Ovary (tissue), 3 donors: ENCODE measurements at regions not wholly inside any gene's neighbourhood (a gene's known extent, or its start where the extent isn't known, plus 50 kb on each side); places are given as distances from the start of the nearest gene placed in this dataset.

ENCODE experiments used
- EP300 ChIP-seq: sonication (generic); formaldehyde crosslinking; IDR thresholded peaks from one replicate; pipeline ENCODE4 v1.6.1; 2017; ENCODE audit warnings: antibody characterized with exemption
- POLR2A ChIP-seq: fragments of 450-650 bp; IDR thresholded peaks from one replicate; pipeline ENCODE4 v1.6.1; 2017; ENCODE audit warnings: antibody characterized with exemption, mild to moderate bottlenecking, moderate library complexity
- TF ChIP-seq, protein P1 (sequence below), 3 donors: fragments of 450-650 bp in 2 of 3; fragments of 200-600 bp in 1 of 3; IDR thresholded peaks; one replicate each; pipeline versions ENCODE4 v1.5.1 to v1.8.0; 2016 to 2022; ENCODE audit warnings: antibody characterized with exemption in 3 of 3, mild to moderate bottlenecking in 1 of 3
- donor health status: DM: no; HTN: no; CAD: no.

DNA sequence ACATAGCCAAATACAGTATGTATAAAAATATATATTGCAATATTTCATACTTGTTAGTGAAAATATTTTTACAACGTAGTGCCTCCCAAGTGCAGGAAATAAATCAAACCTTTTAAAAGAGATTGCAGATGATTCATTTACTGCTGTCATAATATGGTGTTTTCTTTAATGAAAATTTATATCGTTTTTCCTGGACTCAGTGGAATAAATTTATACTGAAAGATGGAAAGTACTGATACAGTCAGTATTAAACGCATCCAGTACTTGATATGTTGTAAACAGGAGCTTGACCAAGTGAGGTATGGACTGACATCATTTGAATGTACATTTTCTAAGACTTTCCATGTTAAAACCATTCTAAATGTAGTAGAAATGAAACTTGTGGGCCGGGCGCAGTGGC, 143.4 kb upstream of the ZNF608 start:
- TF ChIP-seq, protein P1, sequence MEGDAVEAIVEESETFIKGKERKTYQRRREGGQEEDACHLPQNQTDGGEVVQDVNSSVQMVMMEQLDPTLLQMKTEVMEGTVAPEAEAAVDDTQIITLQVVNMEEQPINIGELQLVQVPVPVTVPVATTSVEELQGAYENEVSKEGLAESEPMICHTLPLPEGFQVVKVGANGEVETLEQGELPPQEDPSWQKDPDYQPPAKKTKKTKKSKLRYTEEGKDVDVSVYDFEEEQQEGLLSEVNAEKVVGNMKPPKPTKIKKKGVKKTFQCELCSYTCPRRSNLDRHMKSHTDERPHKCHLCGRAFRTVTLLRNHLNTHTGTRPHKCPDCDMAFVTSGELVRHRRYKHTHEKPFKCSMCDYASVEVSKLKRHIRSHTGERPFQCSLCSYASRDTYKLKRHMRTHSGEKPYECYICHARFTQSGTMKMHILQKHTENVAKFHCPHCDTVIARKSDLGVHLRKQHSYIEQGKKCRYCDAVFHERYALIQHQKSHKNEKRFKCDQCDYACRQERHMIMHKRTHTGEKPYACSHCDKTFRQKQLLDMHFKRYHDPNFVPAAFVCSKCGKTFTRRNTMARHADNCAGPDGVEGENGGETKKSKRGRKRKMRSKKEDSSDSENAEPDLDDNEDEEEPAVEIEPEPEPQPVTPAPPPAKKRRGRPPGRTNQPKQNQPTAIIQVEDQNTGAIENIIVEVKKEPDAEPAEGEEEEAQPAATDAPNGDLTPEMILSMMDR (IDR thresholded peaks at IDR 0.05) = no peak
- TF ChIP-seq EP300 (no peak), POLR2A (no peak)
